ENCODE measurements at regions not wholly inside any gene's neighbourhood (a gene's known extent, or its start where the extent isn't known, plus 50 kb on each side); places are given as distances from the start of the nearest gene placed in this dataset.

DNA sequence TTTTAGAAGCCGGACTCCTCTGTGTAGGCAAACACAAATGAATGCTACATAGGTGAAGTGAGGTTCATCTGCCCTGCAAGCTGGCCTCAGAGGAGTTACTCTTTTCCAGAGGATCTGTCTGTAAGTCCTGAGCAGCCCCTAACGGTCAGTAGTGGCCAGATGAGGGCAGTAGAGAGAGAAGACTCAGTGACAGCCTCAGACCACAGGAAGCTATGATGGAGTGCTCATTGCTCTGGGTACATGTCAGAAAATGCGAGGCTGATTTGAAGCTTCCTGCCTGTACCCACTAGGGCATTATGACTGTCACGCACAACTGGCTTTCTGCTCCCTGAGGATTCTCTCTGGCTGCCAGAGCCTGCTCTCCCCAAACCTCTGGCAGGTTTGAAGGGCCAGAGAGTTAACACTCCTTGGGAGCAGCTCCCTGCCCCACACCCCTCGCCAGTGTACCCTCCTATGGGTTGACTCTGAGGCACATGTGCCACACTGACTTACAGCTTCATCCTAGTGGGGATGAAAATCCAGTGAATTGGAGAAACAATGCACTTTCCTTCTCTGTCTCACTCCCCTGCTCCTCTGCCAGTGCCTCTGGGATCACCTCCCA lies 141.5 kb downstream of the GABRG2 start:
- Mint-ChIP-seq H3K4me3 (no peak overlapping the region), H3K27me3 (ENCODE audit: low read depth) (peaks cover 4% of the 10 kb centered on the region), H3K4me1 (no peaks in the 10 kb centered on the region), H3K27ac (ENCODE audit: unreplicated experiment) (no peak overlapping the region), H3K36me3 (ENCODE audit: low read depth) (no peaks in the 10 kb centered on the region), H3K9me3 (no peaks in the 10 kb centered on the region)
- TF ChIP-seq, protein P1, sequence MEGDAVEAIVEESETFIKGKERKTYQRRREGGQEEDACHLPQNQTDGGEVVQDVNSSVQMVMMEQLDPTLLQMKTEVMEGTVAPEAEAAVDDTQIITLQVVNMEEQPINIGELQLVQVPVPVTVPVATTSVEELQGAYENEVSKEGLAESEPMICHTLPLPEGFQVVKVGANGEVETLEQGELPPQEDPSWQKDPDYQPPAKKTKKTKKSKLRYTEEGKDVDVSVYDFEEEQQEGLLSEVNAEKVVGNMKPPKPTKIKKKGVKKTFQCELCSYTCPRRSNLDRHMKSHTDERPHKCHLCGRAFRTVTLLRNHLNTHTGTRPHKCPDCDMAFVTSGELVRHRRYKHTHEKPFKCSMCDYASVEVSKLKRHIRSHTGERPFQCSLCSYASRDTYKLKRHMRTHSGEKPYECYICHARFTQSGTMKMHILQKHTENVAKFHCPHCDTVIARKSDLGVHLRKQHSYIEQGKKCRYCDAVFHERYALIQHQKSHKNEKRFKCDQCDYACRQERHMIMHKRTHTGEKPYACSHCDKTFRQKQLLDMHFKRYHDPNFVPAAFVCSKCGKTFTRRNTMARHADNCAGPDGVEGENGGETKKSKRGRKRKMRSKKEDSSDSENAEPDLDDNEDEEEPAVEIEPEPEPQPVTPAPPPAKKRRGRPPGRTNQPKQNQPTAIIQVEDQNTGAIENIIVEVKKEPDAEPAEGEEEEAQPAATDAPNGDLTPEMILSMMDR (conservative IDR thresholded peaks at IDR 0.05), result peak; percentile 69
- DNase-seq (ENCODE audit: low read depth, low spot score), result peak; percentile 64

GRCh38 chr5:162214551-162214950 lies 147.0 kb downstream of the GABRG2 start:
- H3K27ac Mint-ChIP-seq (ENCODE audit: unreplicated experiment), result no peak overlapping the region
- H3K27me3 Mint-ChIP-seq (ENCODE audit: low read depth), result peaks cover 2% of the 10 kb centered on the region
- H3K4me3 Mint-ChIP-seq, result no peak overlapping the region
- H3K36me3 Mint-ChIP-seq (ENCODE audit: low read depth), result no peaks in the 10 kb centered on the region
- no peak for DNase-seq (ENCODE audit: low read depth, low spot score)
- no peaks in the 10 kb centered on the region for H3K9me3 Mint-ChIP-seq
- no peaks in the 10 kb centered on the region for H3K4me1 Mint-ChIP-seq
- TF ChIP-seq, protein P1 (conservative IDR thresholded peaks at IDR 0.05), result no peak

GRCh38 chr5:162217037-162217436 lies 149.5 kb downstream of the GABRG2 start:
- H3K4me1 Mint-ChIP-seq, result no peaks in the 10 kb centered on the region
- no peak overlapping the region for H3K4me3 Mint-ChIP-seq
- TF ChIP-seq, protein P1 (conservative IDR thresholded peaks at IDR 0.05), result no peak
- H3K27me3 Mint-ChIP-seq (ENCODE audit: low read depth), result peaks cover 2% of the 10 kb centered on the region
- no peak for DNase-seq (ENCODE audit: low read depth, low spot score)
- H3K27ac Mint-ChIP-seq (ENCODE audit: unreplicated experiment), result no peak overlapping the region
- no peaks in the 10 kb centered on the region for H3K36me3 Mint-ChIP-seq (ENCODE audit: low read depth)
- no peaks in the 10 kb centered on the region for H3K9me3 Mint-ChIP-seq

GRCh38 chr5:162221910-162222309 lies 154.3 kb downstream of the GABRG2 start:
- Mint-ChIP-seq H3K4me1 (no peaks in the 10 kb centered on the region), H3K9me3 (no peaks in the 10 kb centered on the region), H3K36me3 (ENCODE audit: low read depth) (no peaks in the 10 kb centered on the region), H3K4me3 (no peak overlapping the region), H3K27ac (ENCODE audit: unreplicated experiment) (no peak overlapping the region), H3K27me3 (ENCODE audit: low read depth) (no peaks in the 10 kb centered on the region)
- TF ChIP-seq, protein P1 (conservative IDR thresholded peaks at IDR 0.05), result peak; percentile 13
- DNase-seq (ENCODE audit: low read depth, low spot score), result no peak

DNA sequence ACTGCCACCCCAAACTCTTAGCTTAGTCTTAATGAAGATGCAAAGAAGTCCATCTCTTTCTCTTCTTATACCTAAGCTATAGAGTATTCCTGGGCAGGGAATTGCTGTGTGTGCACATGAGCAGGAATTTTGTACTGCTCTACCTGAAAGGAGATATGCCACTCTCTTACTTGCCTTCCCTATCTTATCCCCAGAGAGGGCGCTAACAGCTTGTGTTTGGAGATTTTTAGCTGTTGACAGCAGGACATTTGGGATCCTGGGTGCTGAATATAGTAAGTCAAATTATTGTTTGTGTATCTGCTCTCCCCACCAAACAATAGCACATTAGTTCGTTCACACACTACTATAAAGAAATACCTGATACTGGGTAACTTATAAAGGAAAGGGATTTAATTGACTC lies 159.5 kb downstream of the GABRG2 start:
- no peaks in the 10 kb centered on the region for H3K4me1 Mint-ChIP-seq
- no peak overlapping the region for H3K4me3 Mint-ChIP-seq
- H3K27me3 Mint-ChIP-seq (ENCODE audit: low read depth), result no peaks in the 10 kb centered on the region
- TF ChIP-seq, protein P1 (conservative IDR thresholded peaks at IDR 0.05), result no peak
- no peak for DNase-seq (ENCODE audit: low read depth, low spot score)
- no peaks in the 10 kb centered on the region for H3K36me3 Mint-ChIP-seq (ENCODE audit: low read depth)
- H3K27ac Mint-ChIP-seq (ENCODE audit: unreplicated experiment), result no peak overlapping the region
- H3K9me3 Mint-ChIP-seq, result no peaks in the 10 kb centered on the region
